CD14-positive monocyte (primary cell): ENCODE measurements at regions not wholly inside any gene's neighbourhood (a gene's known extent, or its start where the extent isn't known, plus 50 kb on each side); places are given as distances from the start of the nearest gene placed in this dataset.

Experiments used
- DNase-seq, 3 donors: peaks; one replicate each; pipeline ENCODE4 v3.0.0-alpha.2; 2011 to 2022
- H2AFZ ChIP-seq: 2 replicates; pipeline ENCODE4 v1.6.0; 2012; ENCODE audit warnings: mild to moderate bottlenecking, low read depth, low read length, inconsistent platforms; ENCODE audit not compliant: insufficient read depth, poor library complexity, severe bottlenecking
- H3K27ac ChIP-seq, 2 donors: 1 replicate in 1 of 2; 2 replicates in 1 of 2; pipeline ENCODE4 v1.5.1; 2012 to 2013; ENCODE audit warnings: low read length in 2 of 2, control low read depth in 1 of 2, inconsistent platforms in 1 of 2, low read depth in 1 of 2, mild to moderate bottlenecking in 1 of 2
- H3K27me3 ChIP-seq, 2 donors: one replicate each; pipeline versions ENCODE4 v1.6.0 to v1.6.1; 2011 to 2013; ENCODE audit warnings: low read length in 2 of 2; ENCODE audit not compliant: control insufficient read depth in 2 of 2, insufficient read depth in 2 of 2
- H3K36me3 ChIP-seq, 2 donors: replicated peaks in 1 of 2; 1 replicate in 1 of 2; 2 replicates in 1 of 2; pipeline versions ENCODE4 v1.5.1 to v1.6.1; 2012 to 2013; ENCODE audit warnings: low read length in 2 of 2, control low read depth in 1 of 2, inconsistent platforms in 1 of 2, mild to moderate bottlenecking in 1 of 2; ENCODE audit not compliant: insufficient read depth in 2 of 2, control insufficient read depth in 1 of 2
- H3K4me1 ChIP-seq, 2 donors: 1 replicate in 1 of 2; 2 replicates in 1 of 2; pipeline versions ENCODE4 v1.5.1 to v1.6.1; 2012 to 2013; ENCODE audit warnings: low read length in 2 of 2, control low read depth in 1 of 2, inconsistent platforms in 1 of 2, mild to moderate bottlenecking in 1 of 2, moderate library complexity in 1 of 2; ENCODE audit not compliant: insufficient read depth in 2 of 2, control insufficient read depth in 1 of 2
- H3K4me2 ChIP-seq: replicated peaks from 2 replicates; pipeline ENCODE3; 2012; ENCODE audit warnings: low read length, moderate library complexity, mild to moderate bottlenecking; ENCODE audit not compliant: poor library complexity, severe bottlenecking; ENCODE audit errors: extremely low read depth
- H3K4me3 ChIP-seq, 3 experiments: fragments of 200-600 bp in 1 of 3; sonication (generic) in 1 of 3; replicated peaks in 1 of 3; 1 replicate in 2 of 3; 2 replicates in 1 of 3; pipeline ENCODE4 v1.5.1; 2011 to 2013; ENCODE audit warnings: low read length in 3 of 3, mild to moderate bottlenecking in 3 of 3, control low read depth in 2 of 3, low read depth in 2 of 3, inconsistent platforms in 1 of 3, moderate library complexity in 1 of 3
- H3K79me2 ChIP-seq: 2 replicates; pipeline ENCODE4 v1.6.0; 2012; ENCODE audit warnings: mild to moderate bottlenecking, control low read depth, inconsistent platforms, low read length, moderate library complexity; ENCODE audit not compliant: insufficient read depth
- H3K9ac ChIP-seq: 2 replicates; pipeline ENCODE4 v1.6.0; 2017; ENCODE audit warnings: low read length, mild to moderate bottlenecking; ENCODE audit not compliant: insufficient read depth, poor library complexity, severe bottlenecking
- H3K9me3 ChIP-seq, 2 donors: replicated peaks in 1 of 2; 1 replicate in 1 of 2; 2 replicates in 1 of 2; pipeline versions ENCODE4 v1.5.1 to v1.6.1; 2012 to 2013; ENCODE audit warnings: low read length in 2 of 2, control low read depth in 1 of 2; ENCODE audit not compliant: control insufficient read depth in 1 of 2, insufficient read depth in 1 of 2
- H4K20me1 ChIP-seq: 2 replicates; pipeline ENCODE4 v1.6.0; 2012; ENCODE audit warnings: mild to moderate bottlenecking, low read length, control low read depth, moderate library complexity; ENCODE audit not compliant: insufficient read depth
- H3K27ac Mint-ChIP-seq, 7 donors: one replicate each; pipeline ENCODE4 v1.8.0; 2020; ENCODE audit warnings: mild to moderate bottlenecking in 7 of 7, mixed read lengths in 7 of 7, moderate library complexity in 6 of 7, inconsistent platforms in 2 of 7
- H3K27me3 Mint-ChIP-seq, 3 donors: one replicate each; pipeline ENCODE4 v1.8.0; 2021 to 2022; ENCODE audit warnings: low read depth in 3 of 3, mild to moderate bottlenecking in 3 of 3, mixed read lengths in 3 of 3, moderate library complexity in 3 of 3, inconsistent platforms in 1 of 3
- H3K36me3 Mint-ChIP-seq, 2 donors: one replicate each; pipeline ENCODE4 v1.8.0; 2020; ENCODE audit warnings: mixed read lengths in 2 of 2, inconsistent platforms in 1 of 2, mild to moderate bottlenecking in 1 of 2
- H3K4me1 Mint-ChIP-seq: one replicate; pipeline ENCODE4 v1.8.0; 2020; ENCODE audit warnings: mild to moderate bottlenecking, mixed read lengths
- H3K4me3 Mint-ChIP-seq, 2 donors: one replicate each; pipeline ENCODE4 v1.8.0; 2020; ENCODE audit warnings: mild to moderate bottlenecking in 2 of 2, mixed read lengths in 2 of 2, moderate library complexity in 1 of 2
- H3K9me3 Mint-ChIP-seq, 7 donors: one replicate each; pipeline ENCODE4 v1.8.0; 2020 to 2022; ENCODE audit warnings: mixed read lengths in 7 of 7, mild to moderate bottlenecking in 6 of 7, moderate library complexity in 6 of 7, inconsistent platforms in 2 of 7
- CTCF ChIP-seq: fragments of 200-600 bp; IDR thresholded peaks from one replicate; pipeline ENCODE4 v1.8.0; 2022; ENCODE audit warnings: antibody characterized with exemption, mild to moderate bottlenecking
- whole genome bisulfite sequencing: methylation state at CpG from one replicate; pipeline ENCODE4 v1.1.5; 2013; ENCODE audit warnings: missing lambda C conversion rate; ENCODE audit not compliant: insufficient coverage; 5-methylcytosine and 5-hydroxymethylcytosine counted together
- intact Hi-C, 2 donors: fragments of 100-400 bp; cut with micrococcal nuclease; formaldehyde crosslinking; loops; one replicate each; pipeline versions ENCODE4 v1.15.0 to v1.15.1; 2023

- Histone ChIP-seq H4K20me1 (no peaks in the 10 kb centered on the region), H3K4me1 (peaks cover 18 to 20% of the 10 kb centered on the region in 2 donors), H3K36me3 (no peaks in the 10 kb centered on the region), H3K4me3 (no peak overlapping the region), H2AFZ (no peak overlapping the region), H3K9me3 (no peaks in the 10 kb centered on the region), H3K27me3 (no peaks in the 10 kb centered on the region), H3K27ac (no peak overlapping the region), H3K4me2 (no peak overlapping the region), H3K79me2 (no peaks in the 10 kb centered on the region), H3K9ac (no peak overlapping the region)
- Mint-ChIP-seq H3K4me1 (peaks cover 13% of the 10 kb centered on the region), H3K36me3 (no peaks in the 10 kb centered on the region), H3K27me3 (no peaks in the 10 kb centered on the region), H3K27ac (no peak overlapping the region), H3K9me3 (peaks cover 0 to 3% (median 2%) of the 10 kb centered on the region in 7 donors), H3K4me3 (no peak overlapping the region)
- WGBS = no CpG with 5 or more reads among the region's 2 CpGs
- intact Hi-C loops = no loop called here
- no peak for DNase-seq
- no peak for TF ChIP-seq CTCF
These were observed 1376.4 kb upstream of the GOT2 start for GRCh38 chr16:60110531-60110930.

GRCh38 chr16:60107871-60108270, 1373.8 kb upstream of the GOT2 start:
- Mint-ChIP-seq H3K4me1 (peaks cover 13% of the 10 kb centered on the region), H3K9me3 (peaks cover 0 to 3% (median 2%) of the 10 kb centered on the region in 7 donors), H3K4me3 (peak overlapping the region; percentile 34 to 89), H3K27me3 (no peaks in the 10 kb centered on the region), H3K27ac (peak overlapping the region in 4 of 7 donors; percentile 3 to 70 (median 56)), H3K36me3 (no peaks in the 10 kb centered on the region)
- Histone ChIP-seq H3K4me1 (peaks cover 18 to 20% of the 10 kb centered on the region in 2 donors), H3K79me2 (no peaks in the 10 kb centered on the region), H3K9ac (no peak overlapping the region), H3K27ac (peak overlapping the region in 1 of 2 donors; percentile 49), H3K27me3 (no peaks in the 10 kb centered on the region), H3K9me3 (no peaks in the 10 kb centered on the region), H2AFZ (no peak overlapping the region), H4K20me1 (no peaks in the 10 kb centered on the region), H3K36me3 (no peaks in the 10 kb centered on the region), H3K4me2 (peak overlapping the region; percentile 61), H3K4me3 (peak overlapping the region; percentile 9 to 64 (median 25))
- TF ChIP-seq CTCF = no peak
- intact Hi-C loops = no loop called here
- WGBS = 94% methylated on average over 3 of the region's 4 CpGs
- peak in 1 of 3 donors; percentile 41 for DNase-seq
